ENCODE measurements at regions not wholly inside any gene's neighbourhood (a gene's known extent, or its start where the extent isn't known, plus 50 kb on each side); places are given as distances from the start of the nearest gene placed in this dataset.

GRCh38 chr3:44060164-44060563 is 181.5 kb upstream of the TOPAZ1 start:
- no peak for DNase-seq

GRCh38 chr3:44061268-44061667 is 180.4 kb upstream of the TOPAZ1 start:
- DNase-seq = no peak

GRCh38 chr3:44061961-44062360 is 179.7 kb upstream of the TOPAZ1 start:
- DNase-seq = no peak

GRCh38 chr3:44065311-44066094 is 176.2 kb upstream of the TOPAZ1 start:
- no peak for DNase-seq

GRCh38 chr3:44066806-44067205 is 174.9 kb upstream of the TOPAZ1 start:
- no peak for DNase-seq

- DNase-seq = no peak
Measured at GRCh38 chr3:44067431-44067830, 174.3 kb upstream of the TOPAZ1 start.

GRCh38 chr3:44068753-44069152 is 172.9 kb upstream of the TOPAZ1 start:
- no peak for DNase-seq

- no peak for DNase-seq
Measured at GRCh38 chr3:44069276-44069675, 172.4 kb upstream of the TOPAZ1 start.

- DNase-seq = no peak
Measured at GRCh38 chr3:44070841-44071546, 170.7 kb upstream of the TOPAZ1 start.

GRCh38 chr3:44072601-44073540 is 168.8 kb upstream of the TOPAZ1 start:
- no peak for DNase-seq

- no peak for DNase-seq
Measured at GRCh38 chr3:44074181-44074580, 167.5 kb upstream of the TOPAZ1 start.

- DNase-seq = no peak
Measured at GRCh38 chr3:44076221-44076829, 165.4 kb upstream of the TOPAZ1 start.

- no peak for DNase-seq
Measured at GRCh38 chr3:44077267-44077666, 164.4 kb upstream of the TOPAZ1 start.

- no peak for DNase-seq
Measured at GRCh38 chr3:44078863-44079262, 162.8 kb upstream of the TOPAZ1 start.

GRCh38 chr3:44079916-44080315 is 161.8 kb upstream of the TOPAZ1 start:
- DNase-seq = no peak

GRCh38 chr3:44080474-44081072 is 161.1 kb upstream of the TOPAZ1 start:
- DNase-seq = no peak

- no peak for DNase-seq
Measured at GRCh38 chr3:44090036-44090435, 151.7 kb upstream of the TOPAZ1 start.

GRCh38 chr3:44092497-44092896 is 149.2 kb upstream of the TOPAZ1 start:
- no peak for DNase-seq

GRCh38 chr3:44093531-44093930 is 148.2 kb upstream of the TOPAZ1 start:
- DNase-seq = no peak

- DNase-seq = no peak
Measured at GRCh38 chr3:44098656-44099415, 142.8 kb upstream of the TOPAZ1 start.

GRCh38 chr3:44099566-44100297 is 142.0 kb upstream of the TOPAZ1 start:
- DNase-seq = no peak
